Testis (tissue), 2 donors: ENCODE measurements at regions not wholly inside any gene's neighbourhood (a gene's known extent, or its start where the extent isn't known, plus 50 kb on each side); places are given as distances from the start of the nearest gene placed in this dataset.

ENCODE experiments used
- CTCF ChIP-seq, 3 experiments: fragments of 450-650 bp in 2 of 3; fragments of 200-600 bp in 1 of 3; sonication (generic) in 1 of 3; IDR thresholded peaks; one replicate each; pipeline ENCODE4 v1.5.1; 2016 to 2019; ENCODE audit warnings: antibody characterized with exemption in 3 of 3, mild to moderate bottlenecking in 2 of 3, moderate library complexity in 1 of 3
- POLR2A ChIP-seq: fragments of 450-650 bp; IDR thresholded peaks from one replicate; pipeline ENCODE4 v1.6.1; 2017; ENCODE audit warnings: antibody characterized with exemption, mild to moderate bottlenecking, moderate library complexity

DNA sequence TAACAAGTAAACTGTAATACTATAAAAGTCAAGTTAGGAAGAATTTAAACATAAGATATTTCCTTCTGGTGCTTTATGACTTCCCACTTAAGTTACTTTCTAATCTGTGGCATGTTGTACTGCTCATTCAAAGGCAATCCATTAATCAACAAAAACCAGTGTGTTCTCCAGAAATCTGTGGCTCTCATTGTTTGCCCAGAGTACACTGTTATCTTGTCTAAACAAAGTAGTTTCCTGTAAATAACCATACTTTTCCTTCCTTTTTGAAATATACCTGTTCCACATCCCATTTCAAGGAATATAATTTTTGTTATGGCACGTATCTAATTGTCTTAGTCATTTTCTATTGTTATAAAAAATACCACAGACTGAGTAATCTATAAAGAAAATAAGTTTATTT is 184.1 kb downstream of the CCER1 start:
- TF ChIP-seq CTCF (IDR thresholded peaks at IDR 0.05) (no peak), POLR2A (no peak)
